ENCODE measurements at regions not wholly inside any gene's neighbourhood (a gene's known extent, or its start where the extent isn't known, plus 50 kb on each side); places are given as distances from the start of the nearest gene placed in this dataset.

GRCh38 chr6:11349880-11350279 lies 117.4 kb upstream of the NEDD9 start:
- no peaks in the 10 kb centered on the region for H3K79me2 ChIP-seq (ENCODE audit: control insufficient read depth, low read length)
- no peak overlapping the region for H3K4me2 ChIP-seq (ENCODE audit: low read length)
- H3K9me3 ChIP-seq (ENCODE audit: control insufficient read depth, insufficient read depth, low read length) = no peaks in the 10 kb centered on the region
- peaks cover 11% of the 10 kb centered on the region for H3K4me1 ChIP-seq (ENCODE audit: control insufficient read depth, low read length)
- no peak overlapping the region for H3K4me3 ChIP-seq (ENCODE audit: low read length)
- TF ChIP-seq CTCF (IDR thresholded peaks at IDR 0.05; ENCODE audit: low read depth, low read length, poor library complexity, severe bottlenecking) = no peak
- no peak for TF ChIP-seq EZH2phosphoT487 (IDR thresholded peaks at IDR 0.05; ENCODE audit: borderline replicate concordance, low read length)
- no peaks in the 10 kb centered on the region for H3K9me2 ChIP-seq (replicated peaks; ENCODE audit: control insufficient read depth, low read length)
- no peaks in the 10 kb centered on the region for H3K27me3 ChIP-seq (ENCODE audit: control insufficient read depth, low read length)
- H3K36me3 ChIP-seq (ENCODE audit: control insufficient read depth, low read length) = no peaks in the 10 kb centered on the region
- no peaks in the 10 kb centered on the region for H3F3A ChIP-seq (ENCODE audit: control insufficient read depth, insufficient read depth)
- H3K27ac ChIP-seq (ENCODE audit: low read depth, low read length) = no peak overlapping the region
- H4K20me1 ChIP-seq (ENCODE audit: control insufficient read depth, insufficient read depth, low read depth, low read length) = no peaks in the 10 kb centered on the region

GRCh38 chr6:11346516-11346915 lies 114.0 kb upstream of the NEDD9 start:
- Histone ChIP-seq H3F3A (ENCODE audit: control insufficient read depth, insufficient read depth) (no peaks in the 10 kb centered on the region), H3K4me1 (ENCODE audit: control insufficient read depth, low read length) (peaks cover 14% of the 10 kb centered on the region), H3K9me2 (replicated peaks; ENCODE audit: control insufficient read depth, low read length) (no peaks in the 10 kb centered on the region), H3K27me3 (ENCODE audit: control insufficient read depth, low read length) (no peaks in the 10 kb centered on the region), H3K4me3 (ENCODE audit: low read length) (no peak overlapping the region), H3K79me2 (ENCODE audit: control insufficient read depth, low read length) (no peaks in the 10 kb centered on the region), H4K20me1 (ENCODE audit: control insufficient read depth, insufficient read depth, low read depth, low read length) (no peaks in the 10 kb centered on the region), H3K9me3 (ENCODE audit: control insufficient read depth, insufficient read depth, low read length) (no peaks in the 10 kb centered on the region), H3K4me2 (ENCODE audit: low read length) (peak overlapping the region; percentile 7; the same call in 1 of the 2 replicates), H3K27ac (ENCODE audit: low read depth, low read length) (no peak overlapping the region), H3K36me3 (ENCODE audit: control insufficient read depth, low read length) (no peaks in the 10 kb centered on the region)
- no peak for TF ChIP-seq EZH2phosphoT487 (IDR thresholded peaks at IDR 0.05; ENCODE audit: borderline replicate concordance, low read length)
- TF ChIP-seq CTCF (IDR thresholded peaks at IDR 0.05; ENCODE audit: low read depth, low read length, poor library complexity, severe bottlenecking) = no peak

DNA sequence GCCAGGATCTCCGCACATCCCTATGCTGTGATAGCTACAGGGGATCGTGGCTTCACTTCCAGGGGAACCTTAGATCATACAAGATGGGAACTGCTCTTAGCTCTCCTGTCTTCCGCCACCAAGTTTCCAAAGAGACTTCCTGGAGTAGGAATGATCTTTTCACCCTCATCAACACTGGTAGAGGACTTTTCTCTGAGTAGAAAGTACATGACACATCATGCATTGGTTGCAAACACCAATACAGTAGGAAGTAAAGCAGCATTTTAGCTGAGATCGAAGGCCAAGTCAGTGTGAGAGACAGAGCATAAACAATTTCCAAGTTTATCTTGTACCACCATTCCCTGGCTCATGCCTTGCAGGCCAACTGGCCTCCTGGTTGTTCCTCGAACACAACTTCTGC lies 113.1 kb upstream of the NEDD9 start:
- Histone ChIP-seq H3K27me3 (ENCODE audit: control insufficient read depth, low read length) (no peaks in the 10 kb centered on the region), H3K4me1 (ENCODE audit: control insufficient read depth, low read length) (peaks cover 14% of the 10 kb centered on the region), H3K36me3 (ENCODE audit: control insufficient read depth, low read length) (no peaks in the 10 kb centered on the region), H3K9me2 (replicated peaks; ENCODE audit: control insufficient read depth, low read length) (no peaks in the 10 kb centered on the region), H3K27ac (ENCODE audit: low read depth, low read length) (no peak overlapping the region), H3K4me3 (ENCODE audit: low read length) (no peak overlapping the region), H3K4me2 (ENCODE audit: low read length) (no peak overlapping the region), H3K79me2 (ENCODE audit: control insufficient read depth, low read length) (no peaks in the 10 kb centered on the region), H3F3A (ENCODE audit: control insufficient read depth, insufficient read depth) (no peaks in the 10 kb centered on the region), H3K9me3 (ENCODE audit: control insufficient read depth, insufficient read depth, low read length) (no peaks in the 10 kb centered on the region), H4K20me1 (ENCODE audit: control insufficient read depth, insufficient read depth, low read depth, low read length) (no peaks in the 10 kb centered on the region)
- no peak for TF ChIP-seq CTCF (IDR thresholded peaks at IDR 0.05; ENCODE audit: low read depth, low read length, poor library complexity, severe bottlenecking)
- TF ChIP-seq EZH2phosphoT487 (IDR thresholded peaks at IDR 0.05; ENCODE audit: borderline replicate concordance, low read length) = no peak
